GM21717 (cell line): ENCODE measurements at regions not wholly inside any gene's neighbourhood (a gene's known extent, or its start where the extent isn't known, plus 50 kb on each side); places are given as distances from the start of the nearest gene placed in this dataset.

Source experiments
- ATAC-seq: cut with Tn5 transposase; IDR thresholded peaks from one replicate; pipeline ENCODE4 v1.9.1; 2021; ENCODE audit warnings: mild to moderate bottlenecking, moderate library complexity; ENCODE audit not compliant: unreplicated experiment

GRCh38 chr2:60400462-60401246 lies 152.8 kb downstream of the BCL11A start:
- no peak for ATAC-seq

- ATAC-seq, result no peak
Measured at GRCh38 chr2:60394463-60394862, 159.0 kb downstream of the BCL11A start.

GRCh38 chr2:60391649-60392375 lies 161.6 kb downstream of the BCL11A start:
- ATAC-seq, result peak; percentile 73

DNA sequence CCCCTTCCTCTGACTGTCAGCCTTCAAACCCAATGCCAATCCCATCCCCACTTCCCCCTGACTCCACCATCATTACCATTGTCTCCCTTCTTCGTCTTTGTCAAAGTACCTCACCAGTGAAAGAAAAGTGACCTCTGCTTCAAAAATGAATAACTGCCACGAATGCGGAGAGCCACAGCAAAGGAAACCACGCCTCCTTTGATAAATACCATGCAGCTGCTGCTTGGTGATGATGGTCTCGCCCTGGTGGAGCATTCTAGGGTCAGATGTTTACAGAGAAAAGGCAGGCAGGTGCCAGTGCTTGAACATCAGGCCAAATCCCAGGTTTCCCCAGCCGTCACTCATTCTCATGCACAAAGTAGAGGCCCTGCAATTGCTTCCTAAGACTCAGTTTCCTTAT lies 162.2 kb downstream of the BCL11A start:
- no peak for ATAC-seq

DNA sequence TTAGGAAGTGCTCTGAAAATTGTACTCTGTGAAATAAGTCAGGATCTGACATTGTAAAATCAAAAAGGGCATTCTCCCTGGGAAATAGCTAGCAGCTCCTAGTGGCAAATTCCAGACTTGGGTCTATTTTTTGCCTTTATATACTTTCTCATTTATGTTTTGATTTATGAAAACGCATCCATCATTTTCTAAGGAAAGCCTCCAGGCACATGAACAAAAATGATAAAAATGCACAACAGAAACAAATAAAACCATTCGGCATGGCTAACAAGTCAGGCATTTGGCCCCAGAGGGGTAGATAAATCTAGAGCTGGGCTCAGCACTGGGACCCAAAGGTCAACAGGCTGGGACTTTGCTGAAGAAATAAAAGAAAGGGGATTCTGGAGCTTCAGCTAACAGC lies 167.0 kb downstream of the BCL11A start:
- ATAC-seq, result no peak

DNA sequence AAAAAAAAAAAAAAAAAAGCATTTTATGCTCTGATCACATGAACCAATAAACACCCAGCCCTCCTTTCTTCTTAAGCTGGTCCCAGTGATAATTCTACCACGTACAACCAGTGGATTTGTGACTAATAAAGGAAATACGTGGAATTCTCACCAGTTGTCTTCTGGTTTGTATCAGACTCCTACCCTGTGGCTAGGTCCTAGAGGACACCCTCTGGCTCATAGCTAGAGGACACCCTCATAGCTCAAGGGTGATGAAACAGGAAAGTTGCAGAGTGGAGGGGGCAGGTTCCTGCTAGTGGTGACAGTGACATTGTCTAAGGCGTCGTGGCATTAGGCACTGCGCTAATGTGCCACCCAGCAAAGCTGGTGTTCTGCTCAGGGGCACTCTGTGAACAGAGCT lies 167.8 kb downstream of the BCL11A start:
- no peak for ATAC-seq

- ATAC-seq, result no peak
Measured at GRCh38 chr2:60383401-60384143, 169.9 kb downstream of the BCL11A start.

GRCh38 chr2:60380411-60380810 lies 173.0 kb downstream of the BCL11A start:
- no peak for ATAC-seq

DNA sequence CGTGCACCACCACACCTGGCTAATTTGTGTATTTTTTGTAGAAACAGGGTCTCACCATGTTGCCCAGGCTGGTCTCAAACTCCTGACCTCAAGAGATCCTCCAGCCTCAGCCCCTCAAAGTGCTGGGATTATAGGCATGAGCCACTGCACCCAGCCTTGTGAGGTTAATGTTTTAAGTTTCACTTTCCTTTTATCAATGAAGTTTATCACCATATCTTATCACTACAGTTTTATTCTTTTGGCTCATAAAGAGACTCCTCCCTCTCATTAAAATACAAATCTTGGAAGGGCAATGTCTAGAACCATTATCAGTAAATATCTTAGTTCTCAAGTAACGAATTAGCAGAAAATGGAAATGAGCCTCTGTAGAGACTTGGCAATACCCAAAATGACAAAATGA lies 173.8 kb downstream of the BCL11A start:
- ATAC-seq, result no peak

DNA sequence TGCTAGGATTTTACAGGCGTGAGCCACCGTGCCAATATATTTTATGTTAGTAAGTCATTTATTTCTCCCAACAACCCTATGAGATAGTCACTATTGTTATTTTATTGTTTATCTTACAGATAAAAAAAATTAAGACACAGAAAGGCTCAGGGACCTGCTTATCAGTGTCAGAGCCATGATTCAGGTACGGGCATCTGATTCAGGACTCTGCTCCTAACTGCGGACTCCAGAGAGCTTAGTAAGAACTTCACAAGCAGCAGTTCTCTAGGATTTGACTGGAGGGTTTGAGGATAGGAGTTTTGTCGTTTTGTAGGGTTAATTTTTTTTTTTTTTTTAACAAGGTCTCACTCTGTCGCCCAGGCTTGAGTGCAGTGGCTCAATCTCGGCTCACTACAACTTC lies 174.2 kb downstream of the BCL11A start:
- ATAC-seq, result no peak

DNA sequence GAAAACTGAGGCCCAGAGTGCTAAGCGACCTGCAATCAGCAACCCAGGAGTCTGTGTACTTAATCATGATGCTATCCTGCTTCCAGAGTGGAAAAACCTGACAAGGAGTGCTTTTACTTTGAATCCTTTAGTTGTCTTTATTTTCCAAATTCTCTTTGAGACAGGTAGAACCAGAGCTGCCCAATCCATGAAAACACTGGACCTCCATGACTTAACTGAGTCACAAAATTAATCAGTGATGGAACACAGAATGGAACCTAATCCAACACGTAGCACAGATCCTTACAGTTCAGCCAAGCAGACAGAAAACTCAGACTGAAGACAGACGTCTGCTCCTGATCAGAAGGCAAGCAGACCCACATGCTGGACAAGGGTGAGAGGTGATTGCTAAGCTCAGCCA lies 175.6 kb downstream of the BCL11A start:
- no peak for ATAC-seq

GRCh38 chr2:60376252-60376651 lies 177.2 kb downstream of the BCL11A start:
- ATAC-seq, result no peak

DNA sequence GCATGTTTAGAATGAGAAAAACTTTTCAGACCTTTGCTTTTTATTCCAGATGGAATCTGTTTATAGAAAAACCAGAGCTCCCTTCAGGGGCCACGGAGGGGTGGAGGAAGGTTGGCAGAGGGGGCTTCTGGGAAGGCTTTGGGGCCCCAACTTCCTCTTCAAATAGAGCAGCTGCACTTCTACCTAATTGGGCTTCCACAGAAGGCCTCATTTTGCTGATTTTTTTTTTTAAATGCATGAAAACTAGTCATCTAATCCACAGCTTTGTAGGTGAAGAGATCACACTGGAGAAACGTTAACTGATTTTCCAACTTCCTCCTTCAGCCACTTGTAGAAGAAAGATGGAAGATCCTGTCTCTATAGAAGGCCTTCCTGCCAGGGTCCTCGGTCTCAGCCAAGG lies 181.8 kb downstream of the BCL11A start:
- ATAC-seq, result no peak

DNA sequence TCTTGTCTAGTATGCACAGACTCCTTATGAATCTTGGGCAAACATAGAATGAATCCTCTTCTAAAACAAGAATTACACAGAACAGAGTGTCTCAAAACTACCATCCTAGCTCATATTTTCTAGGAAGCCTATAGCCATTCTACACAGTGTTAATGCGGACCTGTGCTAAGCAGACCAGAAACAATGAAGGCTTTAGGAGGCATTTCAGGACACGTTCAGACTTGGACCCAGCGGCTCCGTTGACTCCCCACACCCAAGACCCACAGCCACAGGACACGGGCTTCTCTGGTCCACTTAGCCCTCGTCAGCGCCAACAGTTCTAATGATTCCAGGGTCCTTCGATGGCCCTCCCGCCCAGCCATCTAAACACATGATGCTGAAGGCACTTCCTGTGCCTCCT lies 182.2 kb downstream of the BCL11A start:
- ATAC-seq, result no peak

GRCh38 chr2:60370814-60371213 lies 182.6 kb downstream of the BCL11A start:
- ATAC-seq, result no peak

DNA sequence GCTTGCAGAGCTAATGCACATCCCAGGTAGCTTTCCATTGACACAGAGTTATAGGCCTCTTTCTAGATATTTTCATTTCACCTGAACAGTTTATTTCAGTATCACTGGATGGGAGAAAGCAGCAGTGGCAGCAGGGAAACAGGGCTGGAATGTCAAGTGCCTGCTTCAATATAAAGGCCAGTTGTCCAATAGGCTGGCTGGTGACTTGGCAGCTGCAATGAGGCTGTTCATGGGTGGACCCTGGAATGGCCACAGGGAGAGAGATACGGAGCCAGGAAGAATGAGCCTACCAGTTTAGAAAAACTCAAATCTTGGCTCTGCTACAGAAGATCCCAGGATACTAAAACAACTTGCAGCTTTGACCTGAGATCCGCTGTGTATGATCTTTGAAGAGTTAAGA lies 185.0 kb downstream of the BCL11A start:
- no peak for ATAC-seq

GRCh38 chr2:60366135-60366712 lies 187.2 kb downstream of the BCL11A start:
- no peak for ATAC-seq

DNA sequence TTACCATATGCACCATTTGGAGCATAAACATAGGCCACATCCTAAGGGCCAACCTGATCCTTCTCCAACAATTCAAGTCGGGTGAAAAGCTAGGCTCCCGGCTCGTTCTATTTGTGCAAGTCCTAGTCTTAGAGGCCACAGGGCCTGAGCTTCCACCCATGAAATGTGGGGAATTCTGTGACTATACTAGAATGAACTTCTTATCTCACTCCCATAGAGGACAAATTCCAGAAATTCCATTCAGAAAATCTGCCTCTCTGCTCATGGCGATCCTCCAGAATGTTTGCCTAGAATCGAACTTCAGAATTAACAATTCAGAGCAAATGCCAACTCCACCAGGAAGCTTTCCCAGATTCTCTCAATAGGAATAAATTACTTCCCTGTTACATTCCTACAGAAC lies 187.9 kb downstream of the BCL11A start:
- no peak for ATAC-seq

GRCh38 chr2:60364491-60364890 lies 189.0 kb downstream of the BCL11A start:
- ATAC-seq, result no peak

DNA sequence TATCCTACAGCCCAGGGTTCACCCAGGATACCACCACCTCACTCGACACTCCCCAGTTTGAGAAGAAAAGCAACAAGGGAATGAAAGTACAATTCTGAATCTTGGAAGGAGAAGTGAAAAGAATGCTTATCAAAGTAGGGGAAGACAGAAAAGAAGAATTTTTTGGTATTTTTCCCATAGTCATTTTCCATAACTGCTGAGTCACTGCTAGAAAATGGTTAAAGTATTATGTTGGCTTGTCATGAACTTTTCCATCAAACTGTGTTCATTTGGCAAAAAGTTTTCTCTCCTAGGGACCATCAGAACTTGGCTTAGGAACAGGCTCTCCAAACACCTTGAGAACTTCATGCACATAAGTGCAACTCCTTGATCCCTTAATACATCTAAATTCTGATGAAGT lies 192.0 kb downstream of the BCL11A start:
- ATAC-seq, result no peak

- no peak for ATAC-seq
Measured at GRCh38 chr2:60359569-60359968, 193.9 kb downstream of the BCL11A start.
